CD4-positive, alpha-beta T cell treated with Interleukin-6 for 4 hours (primary cell): ENCODE measurements at regions not wholly inside any gene's neighbourhood (a gene's known extent, or its start where the extent isn't known, plus 50 kb on each side); places are given as distances from the start of the nearest gene placed in this dataset.

Experiments
- DNase-seq: peaks from one replicate; pipeline ENCODE4 v3.0.0-alpha.2; 2020; ENCODE audit warnings: mixed read lengths

GRCh38 chr7:156001496-156002260, 189.4 kb upstream of the SHH start:
- no peak for DNase-seq

DNA sequence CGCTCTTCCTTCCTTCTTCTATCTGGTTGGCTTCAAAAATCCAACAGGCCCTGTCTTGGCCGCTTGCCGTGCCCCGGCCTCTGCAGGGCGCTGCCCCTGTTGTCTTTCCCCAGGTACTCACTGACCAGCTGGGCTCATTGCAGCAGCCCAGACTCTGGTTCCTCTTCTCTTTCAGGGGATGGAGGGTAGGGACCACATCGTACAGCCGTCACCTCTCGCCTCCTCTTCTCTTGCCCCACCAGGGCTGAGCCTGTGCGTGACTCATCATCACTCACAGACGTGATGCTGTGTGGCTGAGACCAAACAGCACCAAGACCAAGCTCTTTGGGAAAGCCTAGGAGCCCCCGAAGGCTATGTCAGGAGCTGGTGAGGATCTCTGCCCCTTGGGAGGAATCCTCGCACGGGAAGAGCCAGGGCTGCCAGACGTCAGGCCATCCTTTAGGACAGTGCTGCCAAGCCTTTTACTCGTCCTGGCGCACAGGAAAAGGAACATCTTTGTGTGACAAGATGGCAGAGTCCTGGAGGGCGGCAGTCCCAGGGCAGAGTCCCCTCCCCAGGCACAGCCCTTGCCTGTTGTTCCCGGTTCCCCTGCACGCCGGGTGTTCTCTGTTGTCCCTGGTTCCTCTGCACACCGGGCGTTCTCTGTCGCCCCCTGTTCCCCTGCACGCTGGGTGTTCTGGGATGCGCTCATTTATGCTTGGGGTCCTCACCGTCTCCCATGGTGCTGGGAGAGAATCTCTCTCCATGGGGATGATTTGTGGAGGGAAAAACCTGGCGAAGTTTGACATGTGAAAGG, 188.5 kb upstream of the SHH start:
- DNase-seq: no peak

GRCh38 chr7:155999631-156000489, 187.6 kb upstream of the SHH start:
- DNase-seq: no peak

DNA sequence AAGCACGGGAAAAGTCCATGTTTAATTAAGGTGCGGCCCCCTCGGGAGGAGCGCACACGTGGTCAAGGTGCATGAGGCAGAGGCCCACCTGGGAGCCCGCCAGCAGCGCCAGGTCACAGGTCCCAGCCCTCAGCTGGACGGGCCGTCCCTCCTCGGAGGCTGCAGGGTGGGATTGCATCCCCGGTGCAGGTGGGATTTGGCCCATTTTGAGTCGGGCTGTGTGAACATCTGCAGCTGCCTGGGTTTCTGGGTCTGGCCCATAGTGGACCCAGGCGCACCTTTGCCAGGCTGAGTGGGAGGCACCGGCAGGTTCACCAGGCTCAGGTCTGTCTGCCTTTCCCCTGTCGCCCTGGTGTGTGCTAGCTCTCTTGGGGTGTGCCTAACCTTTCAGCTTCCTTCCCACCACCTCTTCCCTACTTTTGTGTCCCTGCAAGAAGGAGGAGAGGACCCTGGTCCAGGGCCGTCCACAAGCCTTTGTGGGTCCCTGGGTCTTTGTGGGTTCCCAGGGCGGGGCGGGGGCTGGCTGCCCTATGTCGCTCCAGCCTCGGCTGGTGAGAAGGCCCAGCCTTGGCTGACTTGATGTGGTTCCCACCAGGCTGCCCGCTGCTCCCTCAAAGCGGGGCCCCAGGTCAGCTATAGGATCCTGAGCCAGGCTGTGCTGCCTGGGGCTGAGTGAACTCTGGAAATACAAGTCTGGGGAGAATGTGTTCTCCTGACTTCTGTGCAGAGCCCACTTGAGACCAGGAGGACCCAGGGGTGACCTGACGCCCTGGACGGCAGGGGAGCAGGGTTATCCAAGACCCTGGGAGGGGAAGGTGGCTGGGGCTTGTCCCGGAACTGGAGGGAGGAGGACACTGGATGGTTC, 186.7 kb upstream of the SHH start:
- no peak for DNase-seq

GRCh38 chr7:155998328-155998691, 186.0 kb upstream of the SHH start:
- DNase-seq: peak; percentile 12

DNA sequence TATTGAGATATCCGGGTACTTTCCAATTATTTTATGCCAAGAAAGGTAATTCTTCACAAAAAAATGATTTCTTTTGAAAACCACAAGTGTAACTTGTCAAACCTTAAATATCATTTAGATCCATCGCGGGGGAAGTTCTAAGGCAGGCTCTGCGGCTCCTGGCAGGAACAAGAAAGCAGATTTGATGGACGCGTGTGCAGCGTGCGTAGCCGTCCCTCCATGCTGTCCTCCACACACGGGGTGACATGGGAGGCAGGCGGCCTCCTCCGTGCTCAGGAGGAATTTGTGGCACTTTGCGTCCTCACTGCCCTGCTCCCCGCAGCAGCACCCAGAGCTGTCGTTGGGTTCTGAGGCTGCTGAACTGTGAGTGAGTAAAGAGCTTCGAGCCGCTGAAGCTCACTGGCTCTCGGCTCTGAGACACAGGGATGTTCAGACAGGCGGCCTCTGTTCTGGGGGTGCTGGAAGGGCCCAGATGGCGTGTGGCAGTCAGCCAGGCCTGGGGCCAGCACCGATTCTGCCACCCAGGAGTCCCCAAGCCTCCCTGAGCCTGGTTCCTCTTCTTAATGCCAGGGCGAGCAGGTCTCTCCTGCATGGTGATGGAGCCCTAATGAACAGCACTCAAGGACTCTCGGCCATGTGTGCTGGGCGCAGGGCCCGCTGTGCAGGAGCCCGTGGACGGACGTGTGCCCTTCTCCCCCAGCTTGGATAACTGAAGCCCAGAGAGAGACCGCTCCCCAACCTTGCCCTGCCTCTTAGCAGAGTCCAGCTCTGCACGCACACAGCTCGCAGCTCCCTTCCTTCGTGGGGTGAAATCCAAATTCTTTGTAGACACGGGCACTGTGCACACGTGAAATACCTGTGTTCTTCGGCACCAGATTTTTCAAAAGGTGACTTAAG, 185.4 kb upstream of the SHH start:
- DNase-seq: no peak

DNA sequence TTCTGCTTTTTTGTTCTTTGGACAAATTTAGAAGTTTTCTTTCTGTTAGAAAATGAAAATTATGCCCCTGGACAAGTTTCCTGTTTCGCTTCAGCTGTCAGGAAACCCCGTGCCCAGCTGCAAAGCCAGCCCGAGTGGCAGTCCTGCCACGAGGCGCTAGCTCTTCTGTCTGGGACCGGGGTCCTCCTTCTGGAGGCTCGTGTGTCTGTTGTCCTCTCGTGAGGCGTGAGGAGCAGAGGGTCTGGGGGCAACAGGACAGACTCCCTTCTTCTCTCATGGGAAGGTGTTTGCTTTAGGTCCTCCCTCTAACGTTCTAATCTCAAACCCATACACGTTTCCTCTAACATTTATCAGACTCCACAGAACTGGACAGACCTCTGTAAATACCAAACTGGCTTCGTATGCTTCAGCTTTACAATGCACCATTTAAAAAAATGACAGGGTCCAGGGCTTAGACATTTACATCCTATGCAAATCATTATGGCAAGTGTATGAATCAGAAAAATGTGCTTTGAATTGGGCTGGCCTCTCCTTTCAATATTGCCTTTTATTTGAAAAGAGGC, 184.5 kb upstream of the SHH start:
- DNase-seq: no peak

DNA sequence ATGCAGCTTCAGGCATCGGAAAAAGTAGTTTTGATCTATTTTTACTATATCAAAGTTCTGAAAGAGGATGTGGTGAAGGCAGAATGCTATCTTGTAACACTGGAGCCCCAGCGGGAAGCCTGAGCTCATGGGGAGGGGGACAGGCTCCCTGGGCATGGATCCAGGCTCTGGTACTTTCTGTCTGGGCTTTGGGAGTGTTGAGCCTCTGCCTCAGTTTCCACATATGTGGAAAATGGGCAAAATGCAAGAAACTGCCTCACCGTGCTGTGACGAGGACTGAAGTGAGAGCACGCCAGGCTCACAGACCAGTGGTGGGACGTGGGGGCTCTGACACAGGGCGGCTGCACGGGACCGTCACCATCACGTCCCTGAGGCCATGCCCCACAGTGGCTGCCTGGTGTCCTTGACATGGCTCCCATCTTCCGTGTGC, 182.9 kb upstream of the SHH start:
- no peak for DNase-seq

DNA sequence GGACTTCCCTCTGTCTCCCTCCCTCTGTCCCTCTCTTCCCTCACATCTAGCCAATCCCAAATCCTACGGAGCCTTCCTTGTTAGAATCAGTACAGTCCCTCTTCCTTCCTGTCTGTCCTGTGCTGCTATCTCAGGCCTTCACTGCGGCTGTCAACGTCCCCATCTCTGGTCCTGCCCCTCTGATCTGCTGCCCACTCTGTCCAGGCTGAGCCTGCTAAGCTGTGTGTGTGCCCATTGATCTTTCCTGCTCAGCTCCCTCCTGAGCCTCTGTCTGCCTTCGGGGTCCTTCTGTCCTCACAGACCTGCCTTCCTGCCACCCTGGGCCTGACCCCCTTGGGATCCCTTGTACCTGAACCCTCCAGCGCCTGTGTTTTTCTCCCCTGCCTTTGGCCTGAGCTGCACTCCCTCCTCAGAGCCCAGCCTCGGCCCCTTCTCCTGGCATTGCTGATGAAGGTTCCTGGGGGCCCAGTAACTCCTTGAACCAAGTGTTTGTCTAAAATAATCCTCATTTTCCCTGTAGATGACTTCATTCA, 182.1 kb upstream of the SHH start:
- DNase-seq: no peak

GRCh38 chr7:155993420-155994278, 181.4 kb upstream of the SHH start:
- no peak for DNase-seq

DNA sequence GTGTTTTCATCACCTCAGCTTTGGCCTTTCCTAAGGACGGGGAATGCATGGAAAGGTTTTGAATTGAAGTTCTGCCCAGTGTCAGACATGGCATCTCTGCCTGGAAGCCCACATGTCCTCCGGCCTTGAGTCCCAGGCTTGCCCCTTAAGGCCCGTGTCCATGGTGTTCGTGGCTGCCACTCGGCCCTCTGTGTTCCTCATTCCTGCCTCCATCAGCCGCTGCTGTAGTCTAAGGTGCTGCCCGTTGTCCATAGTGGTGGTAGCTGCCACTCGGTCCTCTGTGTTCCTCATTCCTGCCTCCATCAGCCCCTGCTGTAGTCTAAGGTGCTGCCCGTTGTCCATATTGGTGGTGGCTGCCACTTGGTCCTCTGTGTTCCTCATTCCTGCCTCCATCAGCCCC, 180.7 kb upstream of the SHH start:
- no peak for DNase-seq

- DNase-seq: no peak
Observed at GRCh38 chr7:155992538-155992937, 180.3 kb upstream of the SHH start.

DNA sequence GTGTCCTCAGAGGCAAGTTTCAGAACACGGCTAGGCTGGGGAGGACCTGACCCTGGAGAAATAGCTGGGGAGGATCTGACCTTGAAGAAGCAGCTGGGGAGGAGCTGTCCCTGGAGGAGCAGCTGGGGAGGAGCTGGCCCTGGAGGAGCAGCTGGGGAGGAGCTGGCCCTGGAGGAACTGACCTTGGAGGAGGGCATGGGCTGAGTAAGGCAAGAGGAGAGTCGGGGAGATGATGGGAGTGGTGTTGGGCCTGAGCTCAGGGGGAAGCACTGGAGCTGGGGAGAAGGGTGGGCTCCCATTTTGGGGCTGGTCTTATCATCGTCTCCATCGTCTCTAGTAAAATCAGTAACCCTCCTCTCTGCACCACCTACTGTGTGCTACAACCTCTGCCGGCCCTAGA, 179.8 kb upstream of the SHH start:
- no peak for DNase-seq

DNA sequence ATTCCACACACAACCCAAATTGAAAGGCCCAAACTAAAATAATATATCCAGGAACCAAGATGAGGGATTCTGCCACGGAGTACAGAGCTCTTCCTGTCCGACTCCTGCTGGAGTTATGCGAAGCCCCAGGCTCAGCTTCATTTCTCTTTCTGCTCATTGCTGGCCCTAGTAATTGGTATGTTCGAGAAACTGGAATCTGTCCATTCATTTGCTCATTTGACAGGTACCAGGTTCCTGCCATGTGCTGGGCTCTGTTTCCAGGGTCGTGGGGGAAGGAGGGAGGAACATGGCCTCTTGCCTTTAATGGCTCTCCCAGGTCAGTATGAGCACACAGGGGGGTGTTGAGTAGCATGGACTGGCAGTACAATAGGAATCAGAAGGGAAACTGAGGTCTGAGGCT, 179.2 kb upstream of the SHH start:
- no peak for DNase-seq

DNA sequence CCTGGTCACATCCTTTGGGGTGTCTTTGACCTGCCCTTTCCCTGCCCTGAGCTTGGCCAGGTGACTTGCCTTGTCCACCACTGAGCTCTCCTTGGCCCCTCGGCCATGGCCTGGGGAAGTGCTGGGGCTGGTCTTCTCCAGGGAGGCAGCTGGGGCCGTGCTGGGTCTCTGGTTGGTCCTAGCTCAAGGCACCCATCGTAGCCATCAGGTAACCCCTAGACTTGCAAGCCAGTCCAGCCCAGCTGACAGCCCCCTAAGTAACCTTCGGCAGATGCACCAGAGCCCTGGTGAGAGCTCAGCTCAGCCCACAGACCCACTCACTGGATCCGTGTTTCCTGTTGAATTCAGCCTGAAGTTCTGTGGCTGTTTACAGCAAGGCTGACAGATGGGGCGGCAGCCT, 176.2 kb upstream of the SHH start:
- DNase-seq: no peak

DNA sequence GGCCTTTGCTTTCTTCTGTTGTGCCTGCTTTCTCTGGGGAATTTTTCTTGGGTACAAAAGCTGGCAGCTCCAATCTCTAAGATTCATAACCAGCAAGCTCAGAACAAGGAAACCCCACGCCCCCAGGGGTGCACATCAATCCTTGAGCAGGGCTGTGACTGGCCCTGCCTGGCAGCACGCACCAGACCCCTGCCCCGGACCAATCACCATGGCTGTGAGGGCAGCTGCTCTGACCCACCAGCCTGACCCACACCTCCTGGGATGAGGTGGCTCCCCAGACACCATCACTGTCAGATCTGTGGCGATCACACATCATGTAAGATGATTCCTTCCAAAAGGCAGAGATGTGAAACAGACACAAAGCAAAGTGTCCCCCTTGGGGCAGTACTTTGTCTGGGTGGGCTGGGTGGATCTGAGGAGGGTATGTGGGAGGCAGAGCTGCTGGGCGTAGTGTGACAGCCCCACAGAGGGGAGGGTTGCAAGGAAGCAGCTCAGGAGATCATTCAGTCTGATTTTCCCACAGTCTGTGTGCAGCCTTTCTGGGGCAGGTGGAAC, 175.5 kb upstream of the SHH start:
- DNase-seq: no peak

- no peak for DNase-seq
Observed at GRCh38 chr7:155986497-155987160, 174.4 kb upstream of the SHH start.

DNA sequence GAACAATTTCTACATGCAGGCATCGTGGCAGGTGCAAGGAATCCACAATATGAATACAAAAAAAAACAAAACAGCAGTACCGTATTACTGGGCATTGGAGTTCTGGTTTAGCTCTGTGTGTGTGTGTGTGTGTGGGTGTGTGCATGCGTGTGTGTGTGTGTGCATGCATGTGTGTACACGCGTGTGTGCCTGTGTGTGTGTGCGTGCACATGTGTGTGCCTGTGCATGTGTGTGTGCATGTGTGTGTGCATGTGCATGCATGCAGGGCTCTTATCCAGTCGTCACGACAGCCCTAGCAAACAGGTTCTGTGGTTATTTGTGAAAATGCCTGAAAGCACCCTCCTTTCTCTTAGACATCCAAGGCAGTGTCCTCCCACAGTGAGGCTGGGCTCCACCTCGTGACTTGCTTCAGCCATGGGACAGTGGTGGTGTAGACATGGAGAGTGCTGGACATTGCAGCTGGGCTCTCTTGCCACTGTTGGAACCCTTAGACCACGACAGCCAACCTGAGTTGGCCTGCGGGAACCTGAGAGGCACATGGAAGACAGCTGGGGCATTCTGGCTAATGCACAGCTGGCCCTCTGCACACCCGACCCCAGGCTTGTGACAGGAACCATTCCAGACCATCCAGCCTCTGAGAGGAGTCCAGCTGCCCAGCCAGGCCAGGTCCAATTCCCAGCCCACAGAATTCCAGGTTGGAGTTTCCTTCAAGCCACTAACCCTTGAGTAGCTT, 173.4 kb upstream of the SHH start:
- DNase-seq: no peak
